K562 (cell line): ENCODE measurements at regions not wholly inside any gene's neighbourhood (a gene's known extent, or its start where the extent isn't known, plus 50 kb on each side); places are given as distances from the start of the nearest gene placed in this dataset.
A peak's percentile ranks its signal among the peaks of the same experiment; 100 is the strongest.

ENCODE experiments used
- ATAC-seq: fragments of 200-7000 bp; cut with Tn5 transposase; 3 replicates; pipeline ENCODE4 v1.9.1; 2020; ENCODE audit warnings: moderate library complexity
- BruUV-seq: library from RNA; stranded (reverse); fragments of 400-500 nt; replicated peaks from 2 replicates; lab custom pipeline; 2021; lab: Mats Ljungman, UMichigan
- CTCF ChIA-PET: fragments of 300-600 bp; formaldehyde crosslinking; extraction: SDS; loops from one replicate; lab custom pipeline; 2021; ENCODE audit warnings: low intra/inter-chr PET ratio; lab: Yijun Ruan, JAX
- POLR2A ChIA-PET: fragments of 300-600, 350-650 bp; sonication (Branson Sonifier 250); formaldehyde crosslinking; extraction: SDS; loops from one replicate; lab custom pipeline; 2021; ENCODE audit warnings: antibody characterized with exemption, inconsistent platforms; lab: Yijun Ruan, JAX
- DNase-seq, 4 experiments: peaks; one replicate each; pipeline versions ENCODE4 v3.0.0 to v3.0.0-alpha.2; 2011 to 2018; ENCODE audit warnings: low spot score in 3 of 4, mixed read lengths in 3 of 4; ENCODE audit errors: extremely low read depth in 1 of 4
- FAIRE-seq: peaks from 2 replicates; lab custom pipeline; 2011; peaks lifted over from hg19 to GRCh38; lab: Jason Lieb, UNC
- H2AFZ ChIP-seq: 2 replicates; pipeline ENCODE4 v1.6.0; 2011; ENCODE audit warnings: low read depth, low read length, control low read depth, inconsistent platforms
- H3K27ac ChIP-seq: fragments of 200-600 bp; 3 replicates; pipeline ENCODE4 v1.8.0; 2011; ENCODE audit warnings: low read depth, mild to moderate bottlenecking, control low read depth, inconsistent platforms, low read length, moderate library complexity, mixed read lengths; ENCODE audit errors: extremely low read depth
- H3K27me3 ChIP-seq, 2 experiments: fragments of 300-600 bp in 1 of 2; 2 replicates in 1 of 2; 3 replicates in 1 of 2; pipeline versions ENCODE4 v1.6.0 to v1.8.0; 2011; ENCODE audit warnings: inconsistent platforms in 2 of 2, low read length in 2 of 2, mild to moderate bottlenecking in 1 of 2, mixed read lengths in 1 of 2, moderate library complexity in 1 of 2; ENCODE audit not compliant: control insufficient read depth in 2 of 2, insufficient read depth in 2 of 2
- H3K36me3 ChIP-seq: fragments of 300-600 bp; 3 replicates; pipeline ENCODE4 v1.8.0; 2011; ENCODE audit warnings: mild to moderate bottlenecking, low read length, inconsistent platforms; ENCODE audit not compliant: control insufficient read depth, insufficient read depth
- H3K4me1 ChIP-seq, 2 experiments: fragments of 200-600 bp in 1 of 2; replicated peaks in 1 of 2; 2 replicates in 1 of 2; 3 replicates in 1 of 2; pipeline versions ENCODE4 v1.5.1 to v1.8.0; 2011; ENCODE audit warnings: inconsistent platforms in 2 of 2, low read length in 2 of 2, mild to moderate bottlenecking in 1 of 2, mixed read lengths in 1 of 2, moderate library complexity in 1 of 2; ENCODE audit not compliant: control insufficient read depth in 2 of 2, insufficient read depth in 2 of 2
- H3K4me2 ChIP-seq: 2 replicates; pipeline ENCODE4 v1.6.1; 2011; ENCODE audit warnings: low read length, control low read depth, inconsistent platforms, mixed read lengths; ENCODE audit not compliant: insufficient read depth
- H3K4me3 ChIP-seq: fragments of 200-600 bp; sonication (generic), shearing (Covaris generic); 2 replicates; pipeline ENCODE4 v1.5.1; 2016; ENCODE audit warnings: control low read depth, inconsistent platforms
- H3K79me2 ChIP-seq: fragments of 200-600 bp; 3 replicates; pipeline ENCODE4 v1.8.0; 2011; ENCODE audit warnings: low read length, inconsistent platforms; ENCODE audit not compliant: control insufficient read depth, insufficient read depth
- H3K9ac ChIP-seq, 2 experiments: 2 replicates each; pipeline versions ENCODE4 v1.6.0 to v1.6.1; 2011; ENCODE audit warnings: low read depth in 2 of 2, low read length in 2 of 2, control low read depth in 1 of 2, inconsistent platforms in 1 of 2, mild to moderate bottlenecking in 1 of 2, mixed read lengths in 1 of 2; ENCODE audit not compliant: insufficient read depth in 1 of 2
- H3K9me1 ChIP-seq: one replicate; pipeline ENCODE4 v1.6.0; 2011; ENCODE audit warnings: inconsistent platforms, mild to moderate bottlenecking, low read length, moderate library complexity; ENCODE audit not compliant: control insufficient read depth, insufficient read depth
- H3K9me3 ChIP-seq: replicated peaks from 2 replicates; pipeline ENCODE4 v1.5.1; 2011; ENCODE audit warnings: low read depth, low read length, inconsistent platforms; ENCODE audit not compliant: control insufficient read depth, insufficient read depth
- H4K20me1 ChIP-seq: replicated peaks from 2 replicates; pipeline ENCODE4 v1.6.1; 2011; ENCODE audit warnings: low read length, inconsistent platforms, mixed read lengths; ENCODE audit not compliant: control insufficient read depth, insufficient read depth
- ADNP ChIP-seq: fragments of 200-800 bp; sonication (Bioruptor generic); IDR thresholded peaks from 2 replicates; pipeline ENCODE4 v1.6.1; 2016; ENCODE audit warnings: missing genetic modification characterization, missing compliant biosample characterization
- JUN ChIP-seq, 2 experiments: sonication (generic) in 1 of 2; formaldehyde crosslinking in 1 of 2; IDR thresholded peaks; 2 replicates each; pipeline versions ENCODE4 v1.6.1 to v1.8.0; 2012 to 2022; ENCODE audit warnings: borderline replicate concordance in 2 of 2, mild to moderate bottlenecking in 2 of 2, improper control_type of control experiment in 1 of 2, low read depth in 1 of 2, low read length in 1 of 2, missing genetic modification reagents in 1 of 2
- JUNB ChIP-seq: fragments of 450-650 bp; formaldehyde crosslinking; conservative IDR thresholded peaks from 2 replicates; pipeline ENCODE4 v1.4.0; 2020; ENCODE audit warnings: mild to moderate bottlenecking
- NFYB ChIP-seq: IDR thresholded peaks from 2 replicates; pipeline ENCODE4 v1.6.1; 2011; ENCODE audit warnings: mild to moderate bottlenecking, moderate library complexity; ENCODE audit not compliant: insufficient read length; ENCODE audit errors: extremely low read depth
- RBM34 ChIP-seq: fragments of 200-400 bp; formaldehyde crosslinking; IDR thresholded peaks from 2 replicates; pipeline ENCODE4 v1.6.1; 2018; ENCODE audit warnings: low read length, borderline replicate concordance; ENCODE audit not compliant: insufficient read depth
- SIX5 ChIP-seq, 2 experiments: IDR thresholded peaks; 2 replicates each; pipeline ENCODE4 v1.6.1; 2011; ENCODE audit warnings: low read length in 2 of 2, borderline replicate concordance in 1 of 2, low read depth in 1 of 2, mild to moderate bottlenecking in 1 of 2, moderate library complexity in 1 of 2; ENCODE audit not compliant: insufficient read depth in 1 of 2
- ZNF316 ChIP-seq: fragments of 450-650 bp; IDR thresholded peaks from 2 replicates; pipeline ENCODE4 v1.6.1; 2016
- ZNF766 ChIP-seq: fragments of 200-800 bp; sonication (Bioruptor generic); conservative IDR thresholded peaks from 2 replicates; pipeline ENCODE4 v1.6.1; 2016; ENCODE audit warnings: missing genetic modification characterization, missing compliant biosample characterization
- WGBS: fragments of 100-300 bp; shearing (Covaris generic); methylation state at CpG from one replicate; pipeline ENCODE4 v1.1.6; 2016; ENCODE audit warnings: low coverage, mixed read lengths; ENCODE audit not compliant: insufficient coverage; ENCODE audit errors: missing lambda C conversion rate; 5-methylcytosine and 5-hydroxymethylcytosine counted together
- in situ Hi-C: fragments of 300-500 bp; cut with MboI; formaldehyde crosslinking; loops from 4 replicates; pipeline ENCODE4 v1.15.0; 2018; ENCODE audit warnings: inconsistent platforms, mixed read lengths
- intact Hi-C: fragments of 100-400 bp; cut with micrococcal nuclease; formaldehyde crosslinking; loops from 2 replicates; pipeline ENCODE4 v1.14.2; 2022
- TF ChIP-seq, protein P1 (sequence below): fragments of 450-650 bp; formaldehyde crosslinking; IDR thresholded peaks from 2 replicates; pipeline ENCODE4 v1.4.0; 2022; ENCODE audit warnings: mild to moderate bottlenecking, moderate library complexity

DNA sequence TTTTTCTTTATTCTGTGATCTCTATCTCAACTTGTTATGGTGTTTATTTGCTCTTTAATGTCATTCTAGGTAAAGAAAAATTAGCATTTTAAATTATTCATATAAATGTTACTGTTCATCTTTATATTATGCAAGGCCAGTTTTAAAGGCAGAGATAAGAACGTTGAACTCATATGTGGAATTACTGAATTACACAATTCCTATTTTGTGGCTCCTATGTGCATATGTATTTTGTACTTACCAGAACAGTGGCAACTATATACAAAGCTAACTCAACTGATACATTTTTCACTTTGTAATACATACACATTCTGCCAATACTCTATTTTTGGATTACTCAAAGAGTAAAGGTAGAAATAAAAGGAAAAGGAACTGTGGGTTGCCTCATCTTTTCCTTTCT lies 533.2 kb upstream of the NR3C2 start (continued):
- TF ChIP-seq NFYB (no peak), ADNP (tag) (no peak), RBM34 (no peak), JUNB (no peak), SIX5 (IDR thresholded peaks at IDR 0.05; ENCODE audit: borderline replicate concordance in 1 of 2, insufficient read depth in 1 of 2, low read depth in 1 of 2, low read length in 2 of 2) (no peak)

DNA sequence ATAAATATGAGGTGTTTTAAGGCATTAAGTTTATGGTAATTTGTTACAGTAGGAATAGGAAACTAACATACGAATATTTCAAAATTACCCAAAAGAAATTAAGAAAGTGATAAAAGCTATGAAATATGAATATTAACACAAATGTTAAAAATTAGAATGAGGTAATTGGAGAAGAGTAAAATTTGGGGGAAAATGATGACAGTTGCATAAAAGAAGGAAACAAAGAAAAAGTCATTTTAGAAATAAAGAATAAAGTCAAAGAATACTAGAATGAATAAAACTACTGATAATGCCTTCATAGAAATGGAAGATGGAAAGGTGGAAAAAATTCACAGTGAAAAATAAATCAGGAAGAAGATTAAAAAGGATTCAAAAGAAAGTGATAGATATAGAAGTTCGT lies 522.9 kb upstream of the NR3C2 start:
- Histone ChIP-seq H3K27me3 (no peaks in the 10 kb centered on the region), H3K9me1 (no peaks in the 10 kb centered on the region), H2AFZ (no peak overlapping the region), H4K20me1 (no peaks in the 10 kb centered on the region), H3K36me3 (no peaks in the 10 kb centered on the region), H3K4me2 (no peak overlapping the region), H3K9me3 (no peaks in the 10 kb centered on the region), H3K27ac (no peak overlapping the region), H3K4me1 (no peaks in the 10 kb centered on the region), H3K79me2 (no peaks in the 10 kb centered on the region), H3K4me3 (no peak overlapping the region), H3K9ac (no peak overlapping the region)
- ChIA-PET POLR2A (no interaction called here), CTCF (no interaction called here)
- intact Hi-C loops: no loop called here
- in situ Hi-C loops: no loop called here
- DNase-seq (no peak), FAIRE-seq (no peak), ATAC-seq (no peak)
- TF ChIP-seq ZNF316 (peak; percentile 58; the same call in 1 of the 2 replicates), ZNF766 (no peak), JUN (IDR thresholded peaks at IDR 0.05; ENCODE audit: borderline replicate concordance, low read depth, low read length) (no peak), JUN (CRISPR knock-in tag; IDR thresholded peaks at IDR 0.05; ENCODE audit: borderline replicate concordance) (no peak)
- TF ChIP-seq, protein P1, sequence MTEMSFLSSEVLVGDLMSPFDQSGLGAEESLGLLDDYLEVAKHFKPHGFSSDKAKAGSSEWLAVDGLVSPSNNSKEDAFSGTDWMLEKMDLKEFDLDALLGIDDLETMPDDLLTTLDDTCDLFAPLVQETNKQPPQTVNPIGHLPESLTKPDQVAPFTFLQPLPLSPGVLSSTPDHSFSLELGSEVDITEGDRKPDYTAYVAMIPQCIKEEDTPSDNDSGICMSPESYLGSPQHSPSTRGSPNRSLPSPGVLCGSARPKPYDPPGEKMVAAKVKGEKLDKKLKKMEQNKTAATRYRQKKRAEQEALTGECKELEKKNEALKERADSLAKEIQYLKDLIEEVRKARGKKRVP (CRISPR knock-in tag): no peak
- BruUV-seq: no TSS peak
- WGBS: 0% methylated on average over 2 of the region's 2 CpGs
